Right lobe of liver (tissue), 4 donors: ENCODE measurements at regions not wholly inside any gene's neighbourhood (a gene's known extent, or its start where the extent isn't known, plus 50 kb on each side); places are given as distances from the start of the nearest gene placed in this dataset.

ENCODE experiments used
- CTCF ChIP-seq, 4 donors: fragments of 200-600 bp in 3 of 4; fragments of 450-650 bp in 1 of 4; IDR thresholded peaks; one replicate each; pipeline versions ENCODE4 v1.5.1 to v1.8.0; 2016 to 2022; ENCODE audit warnings: antibody characterized with exemption in 4 of 4, mild to moderate bottlenecking in 2 of 4
- POLR2A ChIP-seq: fragments of 450-650 bp; IDR thresholded peaks from one replicate; pipeline ENCODE4 v1.6.1; 2017; ENCODE audit warnings: antibody characterized with exemption, mild to moderate bottlenecking
- donor health status: DM: no; HTN: no; CAD: no.
- donor health status: DM: no; HTN: no; CAD: no.
- donor health status: DM: no; HTN: yes; CAD: no.

GRCh38 chr22:26907366-26907765 lies 250.0 kb downstream of the MIAT start:
- TF ChIP-seq CTCF (IDR thresholded peaks at IDR 0.05) (no peak), POLR2A (no peak)
